GM12865 (cell line): ENCODE measurements at regions not wholly inside any gene's neighbourhood (a gene's known extent, or its start where the extent isn't known, plus 50 kb on each side); places are given as distances from the start of the nearest gene placed in this dataset.

Experiments used
- DNase-seq: peaks from one replicate; pipeline ENCODE4 v3.0.0; 2010; ENCODE audit warnings: low read depth
- H3K4me3 ChIP-seq: 2 replicates; pipeline ENCODE4 v1.5.1; 2011; ENCODE audit warnings: mild to moderate bottlenecking, low read depth, low read length, control low read depth
- TF ChIP-seq, protein P1 (sequence below): IDR thresholded peaks from 2 replicates; pipeline ENCODE4 v1.5.1; 2011; ENCODE audit warnings: low read length, control low read depth, low read depth, inconsistent platforms; ENCODE audit not compliant: insufficient read depth; ENCODE audit errors: missing control alignments

DNA sequence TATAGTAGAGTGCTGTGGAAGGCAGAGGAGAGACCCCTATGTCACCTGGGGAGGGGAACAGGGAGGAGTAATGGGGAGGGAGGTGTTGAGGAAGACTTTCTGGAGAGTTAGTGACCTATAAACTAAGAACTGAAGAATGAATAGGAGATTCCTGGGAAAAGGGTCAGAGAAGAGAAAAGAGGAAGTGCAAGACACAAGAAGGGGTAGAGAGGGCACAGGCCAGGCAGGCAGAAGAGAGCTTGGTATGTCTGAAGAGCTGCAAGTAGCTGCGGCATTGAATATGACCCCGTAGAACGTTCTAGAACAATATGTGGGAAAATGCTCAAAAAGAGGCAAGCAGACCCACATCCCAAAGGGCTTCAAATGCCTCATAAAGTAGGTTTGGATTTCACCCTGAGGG is 361.2 kb downstream of the PRDM2 start:
- TF ChIP-seq, protein P1, sequence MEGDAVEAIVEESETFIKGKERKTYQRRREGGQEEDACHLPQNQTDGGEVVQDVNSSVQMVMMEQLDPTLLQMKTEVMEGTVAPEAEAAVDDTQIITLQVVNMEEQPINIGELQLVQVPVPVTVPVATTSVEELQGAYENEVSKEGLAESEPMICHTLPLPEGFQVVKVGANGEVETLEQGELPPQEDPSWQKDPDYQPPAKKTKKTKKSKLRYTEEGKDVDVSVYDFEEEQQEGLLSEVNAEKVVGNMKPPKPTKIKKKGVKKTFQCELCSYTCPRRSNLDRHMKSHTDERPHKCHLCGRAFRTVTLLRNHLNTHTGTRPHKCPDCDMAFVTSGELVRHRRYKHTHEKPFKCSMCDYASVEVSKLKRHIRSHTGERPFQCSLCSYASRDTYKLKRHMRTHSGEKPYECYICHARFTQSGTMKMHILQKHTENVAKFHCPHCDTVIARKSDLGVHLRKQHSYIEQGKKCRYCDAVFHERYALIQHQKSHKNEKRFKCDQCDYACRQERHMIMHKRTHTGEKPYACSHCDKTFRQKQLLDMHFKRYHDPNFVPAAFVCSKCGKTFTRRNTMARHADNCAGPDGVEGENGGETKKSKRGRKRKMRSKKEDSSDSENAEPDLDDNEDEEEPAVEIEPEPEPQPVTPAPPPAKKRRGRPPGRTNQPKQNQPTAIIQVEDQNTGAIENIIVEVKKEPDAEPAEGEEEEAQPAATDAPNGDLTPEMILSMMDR = no peak
- no peak for DNase-seq
- H3K4me3 ChIP-seq = no peak overlapping the region

DNA sequence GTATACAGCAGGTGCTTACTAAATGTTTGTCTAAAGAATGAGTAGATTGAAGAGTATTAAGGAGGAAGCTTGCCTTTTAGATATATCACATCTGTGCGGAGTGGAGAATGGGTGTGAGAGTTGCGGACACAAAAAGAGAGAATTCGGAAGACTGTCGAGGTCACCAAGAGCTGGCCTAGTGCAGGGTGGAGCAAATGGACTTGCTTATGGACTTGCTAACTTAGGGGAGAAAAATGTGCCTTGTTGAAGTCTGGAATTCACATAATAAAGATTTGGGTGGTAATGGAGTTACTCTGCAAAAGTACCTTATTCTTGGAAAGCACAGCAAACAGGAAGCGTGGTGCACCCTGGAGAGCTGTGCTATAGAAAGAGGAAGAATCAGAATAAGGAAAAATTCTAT is 361.7 kb downstream of the PRDM2 start:
- H3K4me3 ChIP-seq = no peak overlapping the region
- TF ChIP-seq, protein P1 = no peak
- no peak for DNase-seq

DNA sequence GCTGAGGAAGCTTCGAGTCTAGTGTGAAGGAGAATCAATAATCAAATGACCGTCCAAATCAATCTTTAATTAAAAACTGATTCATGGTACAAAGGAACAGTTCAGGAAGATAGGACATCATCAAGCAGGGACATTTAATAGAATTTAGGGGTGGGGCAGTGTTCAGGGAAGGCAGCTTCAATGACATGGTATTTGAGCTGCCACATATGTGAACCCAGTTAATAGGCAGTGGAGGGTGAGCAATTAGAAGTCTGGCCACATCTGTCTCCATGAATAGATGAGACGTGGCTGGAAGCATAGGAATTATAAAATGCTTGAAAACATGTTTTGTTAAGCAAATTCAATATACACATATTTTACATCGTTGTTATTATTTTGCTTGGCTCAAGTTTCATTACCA is 362.7 kb downstream of the PRDM2 start:
- no peak for DNase-seq
- H3K4me3 ChIP-seq = no peak overlapping the region
- TF ChIP-seq, protein P1 = no peak

DNA sequence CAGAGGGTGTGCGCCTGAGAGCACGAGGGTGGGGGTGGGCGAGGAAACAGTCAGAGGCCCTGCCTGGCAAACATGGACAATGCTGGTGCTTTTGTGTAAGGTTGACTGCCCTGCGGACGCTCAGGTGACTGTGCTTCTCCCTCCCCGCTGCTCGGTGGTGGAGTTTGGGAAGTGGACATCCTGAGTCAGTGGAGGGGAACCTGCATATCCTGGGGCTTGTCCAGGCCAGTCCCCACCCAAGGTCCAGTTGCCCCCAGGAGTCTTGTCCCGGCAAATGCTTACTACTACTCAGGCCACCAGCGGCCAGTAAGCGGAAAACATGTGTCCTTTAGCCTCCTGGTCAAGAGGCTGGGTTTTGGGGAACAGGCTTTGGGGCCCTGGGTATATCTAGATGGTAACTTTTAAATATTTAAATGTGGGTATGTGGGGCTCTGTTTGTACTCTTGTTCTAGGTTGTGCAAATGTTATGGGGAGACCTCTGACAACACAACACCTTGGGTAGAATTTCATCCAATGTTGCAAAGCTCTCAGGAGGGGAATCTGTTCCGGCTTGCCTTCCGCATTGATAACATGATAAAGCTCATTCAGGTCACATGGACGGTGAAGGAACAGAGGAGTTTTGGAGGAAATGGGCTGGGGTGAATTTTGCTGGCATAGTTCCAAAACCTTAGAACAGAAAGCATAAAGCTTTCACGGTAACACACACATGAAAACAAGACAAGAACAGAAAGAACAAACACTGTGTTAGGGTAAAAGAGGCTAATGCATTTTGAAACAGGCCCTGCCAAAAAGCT is 364.9 kb downstream of the PRDM2 start:
- H3K4me3 ChIP-seq = no peak overlapping the region
- no peak for DNase-seq
- TF ChIP-seq, protein P1 = no peak

DNA sequence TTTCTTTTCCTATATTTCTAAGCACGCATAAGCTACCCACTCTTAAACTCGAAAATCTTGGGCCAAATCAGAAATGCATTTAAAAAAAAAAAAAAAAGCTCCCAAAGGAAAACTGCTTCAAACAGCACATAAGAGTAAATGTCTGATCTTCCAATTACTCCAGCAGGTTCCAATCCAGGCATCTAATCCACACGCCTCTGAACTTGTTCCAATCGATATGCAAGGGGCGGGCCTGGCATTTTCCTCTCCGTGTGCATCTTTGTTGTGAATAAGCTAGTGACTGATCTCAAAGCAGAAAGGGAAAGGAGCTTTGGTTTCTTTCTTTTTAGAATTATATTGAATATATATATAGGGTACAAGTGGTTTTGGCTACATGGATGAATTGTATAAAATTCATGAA is 365.5 kb downstream of the PRDM2 start:
- DNase-seq = no peak
- no peak overlapping the region for H3K4me3 ChIP-seq
- TF ChIP-seq, protein P1 = no peak

DNA sequence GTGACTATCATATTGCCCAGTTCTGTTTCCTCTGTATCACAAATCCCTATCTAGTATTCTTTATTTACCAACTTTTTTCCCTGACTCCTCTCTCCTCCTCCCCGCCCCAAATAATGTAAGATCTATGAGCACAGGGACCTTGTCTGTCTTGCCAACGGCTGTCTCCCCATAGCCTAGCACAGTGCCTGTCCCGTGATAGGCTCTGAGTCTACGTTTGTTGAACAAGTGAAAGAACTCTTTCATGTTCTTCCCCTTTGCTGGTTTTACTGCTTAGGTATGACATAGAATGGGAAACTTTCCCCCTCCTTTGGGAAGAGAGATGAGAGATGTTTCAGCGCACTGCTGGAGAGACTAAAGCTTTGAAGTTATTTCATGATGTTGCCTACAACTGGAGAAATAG is 367.0 kb downstream of the PRDM2 start:
- TF ChIP-seq, protein P1 = no peak
- DNase-seq = no peak
- no peak overlapping the region for H3K4me3 ChIP-seq

DNA sequence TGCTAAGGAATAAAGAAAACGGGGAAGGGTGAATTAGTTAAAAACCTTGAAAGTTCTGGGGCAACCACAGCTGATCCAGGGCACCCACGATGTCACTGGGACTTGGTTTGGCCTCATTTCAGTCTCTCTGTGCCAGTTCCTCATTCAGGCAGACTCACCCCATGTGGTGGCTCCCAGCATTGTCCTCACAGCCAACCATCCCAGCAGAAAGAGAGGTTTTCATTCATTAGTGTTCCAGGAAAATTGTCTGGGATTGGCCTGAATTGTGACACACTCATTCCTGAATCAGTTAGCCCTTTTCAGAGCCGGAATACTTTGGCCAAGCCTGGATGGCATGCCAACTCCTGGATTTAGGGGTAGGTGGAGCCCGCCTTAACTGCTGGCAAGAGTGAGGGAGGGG is 367.7 kb downstream of the PRDM2 start:
- no peak for DNase-seq
- TF ChIP-seq, protein P1 = no peak
- H3K4me3 ChIP-seq = no peak overlapping the region
